Lower leg skin (tissue), 4 donors: ENCODE measurements at regions not wholly inside any gene's neighbourhood (a gene's known extent, or its start where the extent isn't known, plus 50 kb on each side); places are given as distances from the start of the nearest gene placed in this dataset.

Source experiments
- DNase-seq, 2 donors: peaks; one replicate each; pipeline ENCODE4 v3.0.0-alpha.2; 2019; ENCODE audit warnings: low spot score in 2 of 2
- H3K4me3 ChIP-seq: fragments of 200-600 bp; sonication (generic); 2 replicates; pipeline ENCODE4 v1.5.1; 2017; ENCODE audit warnings: mild to moderate bottlenecking, low read depth; ENCODE audit not compliant: poor library complexity, severe bottlenecking
- CTCF ChIP-seq, 3 donors: fragments of 450-650 bp; IDR thresholded peaks; one replicate each; pipeline ENCODE4 v1.5.1; 2016; ENCODE audit warnings: antibody characterized with exemption in 3 of 3, mild to moderate bottlenecking in 3 of 3, moderate library complexity in 2 of 3
- POLR2A ChIP-seq, 2 donors: fragments of 450-650 bp; IDR thresholded peaks; one replicate each; pipeline ENCODE4 v1.6.1; 2016 to 2017; ENCODE audit warnings: antibody characterized with exemption in 2 of 2, mild to moderate bottlenecking in 1 of 2, moderate library complexity in 1 of 2
- WGBS, 2 donors: methylation state at CpG; one replicate each; pipeline ENCODE4 v1.1.5; 2018; 5-methylcytosine and 5-hydroxymethylcytosine counted together
- intact Hi-C: fragments of 100-400 bp; cut with DNase I; formaldehyde crosslinking; loops from one replicate; pipeline ENCODE4 v1.15.0; 2023; ENCODE audit warnings: low total_unique reads

GRCh38 chr3:94378322-94378721 lies 315.5 kb downstream of the NSUN3 start:
- intact Hi-C loops = no loop called here
- WGBS, 2 donors = 48 to 57% methylated on average over 1 of the region's 1 CpG
- no peak for DNase-seq

DNA sequence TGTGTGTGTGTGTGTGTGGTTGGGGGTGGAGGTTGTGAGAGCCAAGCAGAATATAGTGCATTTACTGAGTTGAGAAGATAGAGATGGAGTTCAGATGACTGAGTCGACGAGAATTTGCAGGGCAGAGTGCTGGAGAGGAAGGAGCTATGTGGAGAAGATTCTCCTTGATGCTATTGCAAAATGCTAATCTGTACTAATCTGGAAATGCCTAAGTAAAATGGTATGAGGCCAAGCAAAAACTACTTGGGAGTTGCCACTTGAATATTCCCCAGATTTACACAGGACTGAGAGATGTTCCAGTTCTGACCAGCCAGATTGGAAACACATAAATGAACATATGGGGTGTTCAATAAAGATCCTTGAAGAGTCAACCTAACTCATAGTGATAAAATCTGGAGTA lies 316.4 kb downstream of the NSUN3 start:
- intact Hi-C loops = no loop called here
- DNase-seq = no peak
- no peak overlapping the region for H3K4me3 ChIP-seq
- 56 to 71% methylated on average over 2 of the region's 2 CpGs for WGBS, 2 donors
- TF ChIP-seq CTCF (IDR thresholded peaks at IDR 0.05) (no peak), POLR2A (IDR thresholded peaks at IDR 0.05) (no peak)

More at GRCh38 chr3:94378322-94378721, 315.5 kb downstream of the NSUN3 start:
- H3K4me3 ChIP-seq = no peak overlapping the region
- TF ChIP-seq CTCF (IDR thresholded peaks at IDR 0.05) = no peak
- TF ChIP-seq POLR2A (IDR thresholded peaks at IDR 0.05) = no peak

DNA sequence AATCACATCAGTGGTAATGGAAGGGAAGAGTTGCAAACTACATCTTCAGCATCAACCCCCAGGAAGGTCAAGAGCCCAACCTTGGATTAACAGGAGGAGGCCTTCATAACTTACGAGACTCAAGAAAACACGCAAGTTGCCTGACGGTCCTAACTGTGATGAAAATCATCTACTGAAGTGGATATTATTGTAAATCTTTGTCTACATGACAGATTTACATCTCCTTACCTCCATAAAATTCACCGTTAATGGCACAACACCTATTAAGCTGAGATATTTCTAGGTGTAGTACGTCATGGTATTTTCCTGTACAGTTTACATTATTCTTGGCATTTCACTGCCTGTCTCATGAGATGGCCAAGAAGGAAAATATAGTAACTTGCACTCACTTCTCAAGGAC lies 332.0 kb downstream of the NSUN3 start:
- WGBS, 2 donors = 83 to 86% methylated on average over 5 of the region's 5 CpGs
- intact Hi-C loops = no loop called here

GRCh38 chr3:94395851-94396250 lies 333.0 kb downstream of the NSUN3 start:
- no peak overlapping the region for H3K4me3 ChIP-seq
- TF ChIP-seq CTCF (IDR thresholded peaks at IDR 0.05) = no peak
- no peak for TF ChIP-seq POLR2A (IDR thresholded peaks at IDR 0.05)
- intact Hi-C loops = no loop called here
- DNase-seq = no peak

More for the DNA sequence above, 332.0 kb downstream of the NSUN3 start:
- no peak overlapping the region for H3K4me3 ChIP-seq
- DNase-seq = no peak
- TF ChIP-seq POLR2A (IDR thresholded peaks at IDR 0.05) (no peak), CTCF (IDR thresholded peaks at IDR 0.05) (no peak)

- 72 to 77% methylated on average over 1 of the region's 1 CpG for WGBS, 2 donors
- TF ChIP-seq POLR2A (IDR thresholded peaks at IDR 0.05) (no peak), CTCF (IDR thresholded peaks at IDR 0.05) (no peak)
- H3K4me3 ChIP-seq = no peak overlapping the region
- intact Hi-C loops = no loop called here
- no peak for DNase-seq
These were observed 335.2 kb downstream of the NSUN3 start for GRCh38 chr3:94398036-94398435.

- TF ChIP-seq POLR2A (IDR thresholded peaks at IDR 0.05) = no peak
- no peak for TF ChIP-seq CTCF (IDR thresholded peaks at IDR 0.05)
- intact Hi-C loops = no loop called here
- H3K4me3 ChIP-seq = no peak overlapping the region
- DNase-seq = no peak
These were observed 338.6 kb downstream of the NSUN3 start for GRCh38 chr3:94401466-94401865.
